ENCODE measurements at regions not wholly inside any gene's neighbourhood (a gene's known extent, or its start where the extent isn't known, plus 50 kb on each side); places are given as distances from the start of the nearest gene placed in this dataset.

DNA sequence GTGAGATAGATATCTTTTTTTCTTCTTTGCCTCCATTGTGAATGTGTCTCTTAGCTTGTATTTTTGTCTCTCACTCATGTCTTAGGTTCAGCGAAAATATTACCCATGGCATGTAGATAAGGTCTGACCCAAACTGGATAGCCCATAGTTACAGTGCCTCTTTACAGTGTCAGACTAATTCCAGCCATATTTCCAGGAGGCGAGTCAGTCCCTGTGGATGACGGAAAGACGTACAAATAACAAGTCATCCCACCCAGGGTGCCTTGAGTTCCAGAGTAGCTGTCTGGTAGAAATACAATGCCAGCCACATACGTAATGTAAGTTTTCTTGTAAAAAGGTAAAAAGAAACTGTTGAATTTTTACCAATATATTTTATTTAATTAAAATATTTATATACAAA is 157.3 kb downstream of the ZNF281 start (continued):
- no peak for TF ChIP-seq GABPA (IDR thresholded peaks at IDR 0.05; ENCODE audit: borderline replicate concordance, insufficient read depth, low read length)

Data from H1 (cell line).